ENCODE measurements at regions not wholly inside any gene's neighbourhood (a gene's known extent, or its start where the extent isn't known, plus 50 kb on each side); places are given as distances from the start of the nearest gene placed in this dataset.

- intact Hi-C loops (cut with micrococcal nuclease), result no loop called here
- no peak overlapping the region for H3K4me3 ChIP-seq
- TF ChIP-seq CTCF (IDR thresholded peaks at IDR 0.05; ENCODE audit: borderline replicate concordance), result no peak
- H3K9me3 ChIP-seq (replicated peaks), result peaks cover 4% of the 10 kb centered on the region
- H3K27me3 ChIP-seq (ENCODE audit: low read depth), result no peaks in the 10 kb centered on the region
- H3K36me3 ChIP-seq, result no peaks in the 10 kb centered on the region
- DNase-seq, result no peak
- no peaks in the 10 kb centered on the region for H3K4me1 ChIP-seq
- H3K27ac ChIP-seq (replicated peaks), result no peak overlapping the region
Measured at GRCh38 chr11:92569726-92570125, 345.1 kb downstream of the FAT3 start.

- Histone ChIP-seq H3K4me3 (no peak overlapping the region), H3K36me3 (no peaks in the 10 kb centered on the region), H3K9me3 (replicated peaks) (no peaks in the 10 kb centered on the region), H3K4me1 (no peaks in the 10 kb centered on the region), H3K27ac (replicated peaks) (no peak overlapping the region), H3K27me3 (ENCODE audit: low read depth) (no peaks in the 10 kb centered on the region)
- no peak for DNase-seq
- intact Hi-C loops (cut with micrococcal nuclease), result no loop called here
- no peak for TF ChIP-seq CTCF (IDR thresholded peaks at IDR 0.05; ENCODE audit: borderline replicate concordance)
Measured at GRCh38 chr11:92572559-92572958, 347.9 kb downstream of the FAT3 start.

GRCh38 chr11:92576315-92576714 is 351.7 kb downstream of the FAT3 start:
- Histone ChIP-seq H3K9me3 (replicated peaks) (no peaks in the 10 kb centered on the region), H3K36me3 (no peaks in the 10 kb centered on the region), H3K4me1 (no peaks in the 10 kb centered on the region), H3K27ac (replicated peaks) (no peak overlapping the region), H3K27me3 (ENCODE audit: low read depth) (no peaks in the 10 kb centered on the region), H3K4me3 (no peak overlapping the region)
- TF ChIP-seq CTCF (IDR thresholded peaks at IDR 0.05; ENCODE audit: borderline replicate concordance), result no peak
- DNase-seq, result no peak
- intact Hi-C loops (cut with micrococcal nuclease), result no loop called here

- no peak overlapping the region for H3K27ac ChIP-seq (replicated peaks)
- no peak for TF ChIP-seq CTCF (IDR thresholded peaks at IDR 0.05; ENCODE audit: borderline replicate concordance)
- H3K36me3 ChIP-seq, result no peaks in the 10 kb centered on the region
- intact Hi-C loops (cut with micrococcal nuclease), result no loop called here
- no peak overlapping the region for H3K4me3 ChIP-seq
- no peaks in the 10 kb centered on the region for H3K27me3 ChIP-seq (ENCODE audit: low read depth)
- no peaks in the 10 kb centered on the region for H3K4me1 ChIP-seq
- no peak for DNase-seq
- H3K9me3 ChIP-seq (replicated peaks), result no peaks in the 10 kb centered on the region
Measured at GRCh38 chr11:92580908-92581307, 356.3 kb downstream of the FAT3 start.

GRCh38 chr11:92588393-92588792 is 363.8 kb downstream of the FAT3 start:
- intact Hi-C loops (cut with micrococcal nuclease), result no loop called here
- no peak for TF ChIP-seq CTCF (IDR thresholded peaks at IDR 0.05; ENCODE audit: borderline replicate concordance)
- Histone ChIP-seq H3K9me3 (replicated peaks) (no peaks in the 10 kb centered on the region), H3K4me3 (no peak overlapping the region), H3K27ac (replicated peaks) (no peak overlapping the region), H3K36me3 (no peaks in the 10 kb centered on the region), H3K4me1 (no peaks in the 10 kb centered on the region), H3K27me3 (ENCODE audit: low read depth) (peaks cover 19% of the 10 kb centered on the region)
- DNase-seq, result no peak

- Histone ChIP-seq H3K4me1 (no peaks in the 10 kb centered on the region), H3K27me3 (ENCODE audit: low read depth) (peaks cover 19% of the 10 kb centered on the region), H3K36me3 (no peaks in the 10 kb centered on the region), H3K4me3 (no peak overlapping the region), H3K9me3 (replicated peaks) (no peaks in the 10 kb centered on the region), H3K27ac (replicated peaks) (no peak overlapping the region)
- TF ChIP-seq CTCF (IDR thresholded peaks at IDR 0.05; ENCODE audit: borderline replicate concordance), result no peak
- DNase-seq, result no peak
- intact Hi-C loops (cut with micrococcal nuclease), result no loop called here
Measured at GRCh38 chr11:92589512-92589911, 364.9 kb downstream of the FAT3 start.

All from left ventricle myocardium inferior (tissue), 1 donor.